Hepatocyte (in vitro differentiated cells): ENCODE measurements at regions not wholly inside any gene's neighbourhood (a gene's known extent, or its start where the extent isn't known, plus 50 kb on each side); places are given as distances from the start of the nearest gene placed in this dataset.

ENCODE experiments used
- DNase-seq: peaks from one replicate; pipeline ENCODE4 v3.0.0-alpha.2; 2016; ENCODE audit warnings: low spot score
- H2AFZ ChIP-seq: fragments of 200-600 bp; sonication (generic); 2 replicates; pipeline ENCODE4 v1.6.0; 2016; ENCODE audit warnings: antibody characterized with exemption, mild to moderate bottlenecking
- H3K27ac ChIP-seq: fragments of 200-600 bp; sonication (generic); 2 replicates; pipeline ENCODE4 v1.5.1; 2016; ENCODE audit warnings: mild to moderate bottlenecking
- H3K27me3 ChIP-seq: fragments of 200-600 bp; sonication (generic); 2 replicates; pipeline ENCODE4 v1.6.1; 2016
- H3K36me3 ChIP-seq: fragments of 200-600 bp; sonication (generic); replicated peaks from 2 replicates; pipeline ENCODE4 v1.5.1; 2016; ENCODE audit warnings: low read depth; ENCODE audit not compliant: insufficient read depth
- H3K4me1 ChIP-seq: fragments of 200-600 bp; sonication (generic); 2 replicates; pipeline ENCODE4 v1.5.1; 2016; ENCODE audit warnings: mild to moderate bottlenecking, moderate library complexity; ENCODE audit not compliant: insufficient read depth
- H3K4me2 ChIP-seq: fragments of 200-600 bp; sonication (generic); 2 replicates; pipeline ENCODE4 v1.6.0; 2016
- H3K4me3 ChIP-seq: fragments of 200-600 bp; sonication (generic); 2 replicates; pipeline ENCODE4 v1.5.1; 2016; ENCODE audit warnings: mild to moderate bottlenecking
- H3K79me2 ChIP-seq: fragments of 200-600 bp; sonication (generic); 2 replicates; pipeline ENCODE4 v1.6.0; 2017; ENCODE audit warnings: mild to moderate bottlenecking
- H3K9me2 ChIP-seq: fragments of 200-600 bp; sonication (generic); replicated peaks from 2 replicates; pipeline ENCODE4 v1.6.0; 2017; ENCODE audit warnings: mild to moderate bottlenecking; ENCODE audit not compliant: insufficient read depth
- H3K9me3 ChIP-seq: fragments of 200-600 bp; sonication (generic); 2 replicates; pipeline ENCODE4 v1.5.1; 2016; ENCODE audit warnings: low read depth, mild to moderate bottlenecking
- H4K20me1 ChIP-seq: fragments of 200-600 bp; sonication (generic); 2 replicates; pipeline ENCODE4 v1.6.0; 2016; ENCODE audit warnings: mild to moderate bottlenecking; ENCODE audit not compliant: insufficient read depth, poor library complexity, severe bottlenecking
- CTCF ChIP-seq: fragments of 200-600 bp; sonication (generic); IDR thresholded peaks from 2 replicates; pipeline ENCODE4 v1.5.1; 2016; ENCODE audit warnings: antibody characterized with exemption, mild to moderate bottlenecking; ENCODE audit not compliant: poor library complexity
- EZH2 ChIP-seq: fragments of 200-600 bp; sonication (generic); IDR thresholded peaks from 2 replicates; pipeline ENCODE4 v1.6.1; 2016; ENCODE audit warnings: antibody characterized with exemption, mild to moderate bottlenecking, borderline replicate concordance
- EZH2phosphoT487 ChIP-seq: fragments of 200-600 bp; sonication (generic); IDR thresholded peaks from one replicate; pipeline ENCODE4 v1.6.1; 2018; ENCODE audit warnings: antibody characterized with exemption, mild to moderate bottlenecking, low read depth, moderate library complexity; ENCODE audit not compliant: unreplicated experiment, severe bottlenecking
- WGBS: methylation state at CpG from one replicate; pipeline ENCODE4 v1.1.6; 2016; ENCODE audit warnings: low lambda C conversion rate; ENCODE audit errors: missing lambda C conversion rate; 5-methylcytosine and 5-hydroxymethylcytosine counted together

GRCh38 chr11:87583931-87584330 lies 546.2 kb downstream of the TMEM135 start:
- no peaks in the 10 kb centered on the region for H3K9me2 ChIP-seq
- H3K9me3 ChIP-seq = no peaks in the 10 kb centered on the region
- no peak overlapping the region for H3K27ac ChIP-seq
- no peaks in the 10 kb centered on the region for H3K36me3 ChIP-seq
- H3K79me2 ChIP-seq = no peaks in the 10 kb centered on the region
- no peaks in the 10 kb centered on the region for H3K27me3 ChIP-seq
- H3K4me3 ChIP-seq = no peak overlapping the region
- H2AFZ ChIP-seq = no peak overlapping the region
- H4K20me1 ChIP-seq = no peaks in the 10 kb centered on the region
- no peak overlapping the region for H3K4me2 ChIP-seq
- TF ChIP-seq CTCF (no peak), EZH2phosphoT487 (no peak), EZH2 (no peak)
- DNase-seq = no peak
- WGBS = 91% methylated on average over 2 of the region's 2 CpGs
- H3K4me1 ChIP-seq = no peaks in the 10 kb centered on the region

GRCh38 chr11:87575088-87575487 lies 537.4 kb downstream of the TMEM135 start:
- Histone ChIP-seq H3K4me1 (no peaks in the 10 kb centered on the region), H3K9me3 (no peaks in the 10 kb centered on the region), H3K27ac (no peak overlapping the region), H3K27me3 (no peaks in the 10 kb centered on the region), H3K36me3 (no peaks in the 10 kb centered on the region), H4K20me1 (no peaks in the 10 kb centered on the region), H3K9me2 (no peaks in the 10 kb centered on the region), H3K4me2 (no peak overlapping the region), H3K79me2 (no peaks in the 10 kb centered on the region), H2AFZ (no peak overlapping the region), H3K4me3 (no peak overlapping the region)
- no peak for TF ChIP-seq CTCF
- TF ChIP-seq EZH2phosphoT487 = no peak
- TF ChIP-seq EZH2 = no peak
- no peak for DNase-seq

- H3K4me3 ChIP-seq = no peak overlapping the region
- H3K4me2 ChIP-seq = no peak overlapping the region
- no peaks in the 10 kb centered on the region for H3K27me3 ChIP-seq
- no peaks in the 10 kb centered on the region for H3K9me3 ChIP-seq
- DNase-seq = no peak
- no peaks in the 10 kb centered on the region for H4K20me1 ChIP-seq
- H3K9me2 ChIP-seq = no peaks in the 10 kb centered on the region
- no peaks in the 10 kb centered on the region for H3K36me3 ChIP-seq
- TF ChIP-seq CTCF (no peak), EZH2 (no peak), EZH2phosphoT487 (no peak)
- H3K79me2 ChIP-seq = no peaks in the 10 kb centered on the region
- no peaks in the 10 kb centered on the region for H3K4me1 ChIP-seq
- no peak overlapping the region for H2AFZ ChIP-seq
- H3K27ac ChIP-seq = no peak overlapping the region
Observed at GRCh38 chr11:87574193-87574592, 536.5 kb downstream of the TMEM135 start.

- H3K9me3 ChIP-seq = no peaks in the 10 kb centered on the region
Observed at GRCh38 chr11:87573708-87574107, 536.0 kb downstream of the TMEM135 start.

More at GRCh38 chr11:87573708-87574107, 536.0 kb downstream of the TMEM135 start:
- DNase-seq = no peak
- H3K4me2 ChIP-seq = no peak overlapping the region
- no peak for TF ChIP-seq EZH2phosphoT487
- TF ChIP-seq EZH2 = no peak
- no peak for TF ChIP-seq CTCF
- 67% methylated on average over 1 of the region's 1 CpG for WGBS
- no peaks in the 10 kb centered on the region for H4K20me1 ChIP-seq
- no peak overlapping the region for H3K27ac ChIP-seq
- H3K4me1 ChIP-seq = no peaks in the 10 kb centered on the region
- H3K4me3 ChIP-seq = no peak overlapping the region
- H3K27me3 ChIP-seq = no peaks in the 10 kb centered on the region
- H3K9me2 ChIP-seq = no peaks in the 10 kb centered on the region
- no peak overlapping the region for H2AFZ ChIP-seq
- no peaks in the 10 kb centered on the region for H3K79me2 ChIP-seq
- H3K36me3 ChIP-seq = no peaks in the 10 kb centered on the region
